H9 (cell line): ENCODE measurements at regions not wholly inside any gene's neighbourhood (a gene's known extent, or its start where the extent isn't known, plus 50 kb on each side); places are given as distances from the start of the nearest gene placed in this dataset.

Source experiments
- DNase-seq: peaks from one replicate; pipeline ENCODE4 v3.0.0-alpha.2; 2017
- H2AFZ ChIP-seq: one replicate; pipeline ENCODE4 v1.6.1; 2013; ENCODE audit warnings: mild to moderate bottlenecking, low read length, control low read depth, moderate library complexity
- H2AK5ac ChIP-seq: 2 replicates; pipeline ENCODE4 v1.6.1; 2013; ENCODE audit warnings: low read length, control low read depth, mixed read lengths; ENCODE audit not compliant: insufficient read length
- H2BK120ac ChIP-seq: one replicate; pipeline ENCODE4 v1.6.1; 2013; ENCODE audit warnings: low read depth, mild to moderate bottlenecking, low read length, control low read depth, inconsistent platforms; ENCODE audit not compliant: poor library complexity, severe bottlenecking
- H2BK12ac ChIP-seq: 2 replicates; pipeline ENCODE4 v1.6.1; 2013; ENCODE audit warnings: low read length, control low read depth, mixed read lengths, low read depth; ENCODE audit not compliant: insufficient read length
- H2BK15ac ChIP-seq: 2 replicates; pipeline ENCODE4 v1.6.1; 2013; ENCODE audit warnings: low read depth, low read length, control low read depth
- H2BK20ac ChIP-seq: one replicate; pipeline ENCODE4 v1.6.1; 2013; ENCODE audit warnings: low read depth, mild to moderate bottlenecking, low read length, control low read depth, inconsistent platforms; ENCODE audit not compliant: poor library complexity, severe bottlenecking
- H2BK5ac ChIP-seq: 2 replicates; pipeline ENCODE4 v1.6.1; 2013; ENCODE audit warnings: low read length, control low read depth, mixed read lengths; ENCODE audit not compliant: insufficient read length
- H3K14ac ChIP-seq: 2 replicates; pipeline ENCODE4 v1.6.1; 2013; ENCODE audit warnings: low read length, control low read depth; ENCODE audit not compliant: insufficient read depth
- H3K18ac ChIP-seq: 2 replicates; pipeline ENCODE4 v1.6.1; 2013; ENCODE audit warnings: low read depth, mild to moderate bottlenecking, mixed read lengths, low read length, control low read depth; ENCODE audit not compliant: insufficient read length
- H3K23ac ChIP-seq: 2 replicates; pipeline ENCODE4 v1.6.1; 2013; ENCODE audit warnings: low read length, control low read depth, mixed read lengths, low read depth; ENCODE audit not compliant: insufficient read length
- H3K23me2 ChIP-seq: 2 replicates; pipeline ENCODE4 v1.6.1; 2013; ENCODE audit warnings: low read depth, mild to moderate bottlenecking, mixed read lengths, low read length, control low read depth; ENCODE audit not compliant: insufficient read length, poor library complexity, severe bottlenecking
- H3K27ac ChIP-seq: 2 replicates; pipeline ENCODE4 v1.5.1; 2013; ENCODE audit warnings: low read length, control low read depth, mixed read lengths, low read depth; ENCODE audit not compliant: insufficient read length
- H3K27me3 ChIP-seq: 2 replicates; pipeline ENCODE4 v1.6.1; 2013; ENCODE audit warnings: low read length, control low read depth, inconsistent platforms; ENCODE audit not compliant: insufficient read depth
- H3K4ac ChIP-seq: 2 replicates; pipeline ENCODE4 v1.6.1; 2013; ENCODE audit warnings: low read depth, mild to moderate bottlenecking, control low read depth, inconsistent platforms, low read length, moderate library complexity
- H3K4me1 ChIP-seq: 2 replicates; pipeline ENCODE4 v1.6.1; 2013; ENCODE audit warnings: low read length, control low read depth, inconsistent platforms; ENCODE audit not compliant: insufficient read depth
- H3K4me2 ChIP-seq: 2 replicates; pipeline ENCODE4 v1.6.1; 2013; ENCODE audit warnings: low read length, control low read depth, mixed read lengths; ENCODE audit not compliant: insufficient read length, insufficient read depth
- H3K56ac ChIP-seq: 2 replicates; pipeline ENCODE4 v1.6.1; 2013; ENCODE audit warnings: low read depth, mild to moderate bottlenecking, mixed read lengths, low read length, control low read depth; ENCODE audit not compliant: insufficient read length
- H3K79me1 ChIP-seq: 2 replicates; pipeline ENCODE4 v1.6.1; 2013; ENCODE audit warnings: low read depth, mild to moderate bottlenecking, moderate library complexity, low read length, control low read depth, inconsistent platforms; ENCODE audit not compliant: insufficient read depth, poor library complexity, severe bottlenecking
- H3K79me2 ChIP-seq: 2 replicates; pipeline ENCODE4 v1.6.1; 2013; ENCODE audit warnings: low read length, control low read depth, inconsistent platforms; ENCODE audit not compliant: insufficient read depth
- H3K9ac ChIP-seq: 2 replicates; pipeline ENCODE4 v1.6.1; 2013; ENCODE audit warnings: low read length, control low read depth, mixed read lengths; ENCODE audit not compliant: insufficient read length; ENCODE audit errors: extremely low read depth
- H3K9me3 ChIP-seq: one replicate; pipeline ENCODE4 v1.6.1; 2013; ENCODE audit warnings: low read depth, low read length, inconsistent platforms; ENCODE audit not compliant: control insufficient read depth
- H3T11ph ChIP-seq: one replicate; pipeline ENCODE4 v1.6.1; 2013; ENCODE audit warnings: mild to moderate bottlenecking, low read length, control low read depth, inconsistent platforms
- H4K20me1 ChIP-seq: one replicate; pipeline ENCODE4 v1.6.1; 2013; ENCODE audit not compliant: control insufficient read depth, insufficient read length, insufficient read depth
- H4K5ac ChIP-seq: 2 replicates; pipeline ENCODE4 v1.6.1; 2013; ENCODE audit warnings: low read depth, mild to moderate bottlenecking, mixed read lengths, low read length, control low read depth; ENCODE audit not compliant: insufficient read length
- H4K8ac ChIP-seq: replicated peaks from 2 replicates; pipeline ENCODE4 v1.6.1; 2013; ENCODE audit warnings: low read length, control low read depth, mixed read lengths, low read depth; ENCODE audit not compliant: insufficient read length
- H4K91ac ChIP-seq: 2 replicates; pipeline ENCODE4 v1.6.1; 2013; ENCODE audit warnings: low read depth, mild to moderate bottlenecking, moderate library complexity, mixed read lengths, low read length, control low read depth; ENCODE audit not compliant: insufficient read length
- H3K27ac Mint-ChIP-seq, 3 experiments: 2 replicates in 2 of 3; 3 replicates in 1 of 3; pipeline ENCODE4 v1.8.0; 2020 to 2021; ENCODE audit warnings: mixed read lengths in 3 of 3, mild to moderate bottlenecking in 1 of 3, moderate library complexity in 1 of 3
- H3K27me3 Mint-ChIP-seq: 2 replicates; pipeline ENCODE4 v1.8.0; 2021; ENCODE audit warnings: low read depth, mild to moderate bottlenecking, moderate library complexity, mixed read lengths
- H3K36me3 Mint-ChIP-seq, 3 experiments: 2 replicates in 2 of 3; 3 replicates in 1 of 3; pipeline ENCODE4 v1.8.0; 2020 to 2021; ENCODE audit warnings: low read depth in 3 of 3, mixed read lengths in 3 of 3; ENCODE audit not compliant: insufficient read depth in 1 of 3
- H3K4me1 Mint-ChIP-seq, 2 experiments: 2 replicates each; pipeline ENCODE4 v1.8.0; 2020; ENCODE audit warnings: mixed read lengths in 2 of 2
- H3K4me3 Mint-ChIP-seq, 2 experiments: 2 replicates in 1 of 2; 3 replicates in 1 of 2; pipeline ENCODE4 v1.8.0; 2020 to 2021; ENCODE audit warnings: mild to moderate bottlenecking in 2 of 2, mixed read lengths in 2 of 2, moderate library complexity in 1 of 2
- H3K9me3 Mint-ChIP-seq, 2 experiments: 2 replicates in 1 of 2; 3 replicates in 1 of 2; pipeline ENCODE4 v1.8.0; 2020; ENCODE audit warnings: mild to moderate bottlenecking in 2 of 2, mixed read lengths in 2 of 2, moderate library complexity in 1 of 2
- CTCF ChIP-seq: fragments of 200-600 bp; sonication (generic); conservative IDR thresholded peaks from 3 replicates; pipeline ENCODE4 v1.8.0; 2021; ENCODE audit warnings: antibody characterized with exemption, mild to moderate bottlenecking
- WGBS: extraction: QIAGEN DNeasy Blood & Tissue Kit; methylation state at CpG from one replicate; pipeline ENCODE4 v1.1.7; 2013; ENCODE audit warnings: missing lambda C conversion rate, low lambda C conversion rate, mixed read lengths; ENCODE audit not compliant: insufficient read length; ENCODE audit errors: extremely low coverage; 5-methylcytosine and 5-hydroxymethylcytosine counted together

GRCh38 chr15:48006031-48006511 lies 114.7 kb upstream of the SLC24A5 start:
- H2BK120ac ChIP-seq, result no peak overlapping the region
- H3K27me3 ChIP-seq, result no peaks in the 10 kb centered on the region
- H3K9ac ChIP-seq, result no peak overlapping the region
- no peak for DNase-seq
- H2AK5ac ChIP-seq, result no peak overlapping the region
- no peak overlapping the region for H3K4me2 ChIP-seq
- no peaks in the 10 kb centered on the region for H3K9me3 ChIP-seq
- no peaks in the 10 kb centered on the region; a peak in 1 of 7 replicates for H3K36me3 Mint-ChIP-seq
- no peak overlapping the region for H4K8ac ChIP-seq
- no peaks in the 10 kb centered on the region; a peak in 2 of 5 replicates for H3K9me3 Mint-ChIP-seq
- H3K56ac ChIP-seq, result no peak overlapping the region
- H4K91ac ChIP-seq, result no peak overlapping the region
- H3K27me3 Mint-ChIP-seq, result no peaks in the 10 kb centered on the region
- peaks cover 16% of the 10 kb centered on the region in 2 experiments for H3K4me1 Mint-ChIP-seq
- no peak overlapping the region for H3T11ph ChIP-seq
- WGBS, result no CpG with 5 or more reads among the region's 7 CpGs
- H3K14ac ChIP-seq, result no peak overlapping the region
- no peak overlapping the region for H3K4ac ChIP-seq
- no peak overlapping the region for H2BK12ac ChIP-seq
- no peaks in the 10 kb centered on the region for H3K23me2 ChIP-seq
- no peak overlapping the region; a peak in 1 of 7 replicates for H3K27ac Mint-ChIP-seq
- no peak overlapping the region for H2BK20ac ChIP-seq
- no peak overlapping the region for H4K5ac ChIP-seq
- no peaks in the 10 kb centered on the region for H3K79me2 ChIP-seq
- H3K4me3 Mint-ChIP-seq, result no peak overlapping the region
- TF ChIP-seq CTCF, result no peak
- H2AFZ ChIP-seq, result no peak overlapping the region
- H3K4me1 ChIP-seq, result peaks cover 3% of the 10 kb centered on the region; the same call in 1 of the 2 replicates
- no peak overlapping the region for H2BK15ac ChIP-seq
- H3K27ac ChIP-seq, result no peak overlapping the region
- H2BK5ac ChIP-seq, result no peak overlapping the region
- no peak overlapping the region for H3K18ac ChIP-seq
- H3K79me1 ChIP-seq, result no peaks in the 10 kb centered on the region
- H4K20me1 ChIP-seq, result no peaks in the 10 kb centered on the region
- no peak overlapping the region for H3K23ac ChIP-seq
